Inflammatory macrophage treated with lipopolysaccharide for 4 hours (primary cell): ENCODE measurements at regions not wholly inside any gene's neighbourhood (a gene's known extent, or its start where the extent isn't known, plus 50 kb on each side); places are given as distances from the start of the nearest gene placed in this dataset.

Experiments
- DNase-seq: peaks from one replicate; pipeline ENCODE4 v3.0.0-alpha.2; 2020

GRCh38 chr16:17633181-17633951 lies 162.6 kb upstream of the XYLT1 start:
- DNase-seq: no peak

- no peak for DNase-seq
Measured at GRCh38 chr16:17632667-17633066, 161.9 kb upstream of the XYLT1 start.

GRCh38 chr16:17629936-17630335 lies 159.2 kb upstream of the XYLT1 start:
- no peak for DNase-seq

GRCh38 chr16:17628983-17629382 lies 158.2 kb upstream of the XYLT1 start:
- no peak for DNase-seq

GRCh38 chr16:17622366-17622765 lies 151.6 kb upstream of the XYLT1 start:
- no peak for DNase-seq

- no peak for DNase-seq
Measured at GRCh38 chr16:17619261-17619660, 148.5 kb upstream of the XYLT1 start.

- no peak for DNase-seq
Measured at GRCh38 chr16:17617021-17617552, 146.3 kb upstream of the XYLT1 start.

GRCh38 chr16:17612336-17612735 lies 141.6 kb upstream of the XYLT1 start:
- no peak for DNase-seq

GRCh38 chr16:17607609-17608008 lies 136.8 kb upstream of the XYLT1 start:
- no peak for DNase-seq

GRCh38 chr16:17607075-17607509 lies 136.3 kb upstream of the XYLT1 start:
- no peak for DNase-seq

GRCh38 chr16:17606460-17606859 lies 135.7 kb upstream of the XYLT1 start:
- no peak for DNase-seq

- DNase-seq: no peak
Measured at GRCh38 chr16:17605784-17606183, 135.0 kb upstream of the XYLT1 start.

- no peak for DNase-seq
Measured at GRCh38 chr16:17603626-17604025, 132.9 kb upstream of the XYLT1 start.

GRCh38 chr16:17602678-17603077 lies 131.9 kb upstream of the XYLT1 start:
- DNase-seq: no peak

- DNase-seq: no peak
Measured at GRCh38 chr16:17598968-17599367, 128.2 kb upstream of the XYLT1 start.

GRCh38 chr16:17591655-17592405 lies 121.1 kb upstream of the XYLT1 start:
- DNase-seq: no peak

GRCh38 chr16:17590711-17591654 lies 120.2 kb upstream of the XYLT1 start:
- no peak for DNase-seq

GRCh38 chr16:17589898-17590297 lies 119.1 kb upstream of the XYLT1 start:
- DNase-seq: no peak

- peak; percentile 9 for DNase-seq
Measured at GRCh38 chr16:17585449-17586074, 114.8 kb upstream of the XYLT1 start.

GRCh38 chr16:17578981-17579874 lies 108.5 kb upstream of the XYLT1 start:
- peak; percentile 64 for DNase-seq

GRCh38 chr16:17574256-17574655 lies 103.5 kb upstream of the XYLT1 start:
- DNase-seq: no peak
